Thyroid gland (tissue), 4 donors: ENCODE measurements at regions not wholly inside any gene's neighbourhood (a gene's known extent, or its start where the extent isn't known, plus 50 kb on each side); places are given as distances from the start of the nearest gene placed in this dataset.
"Not testable (repeated sequence)": the region's sequence is repeated elsewhere in the genome, so short reads cannot be mapped to it uniquely, and the experiment has no call there.

Experiments
- DNase-seq, 2 donors: peaks; one replicate each; pipeline ENCODE4 v3.0.0-alpha.2; 2019
- H3K27ac ChIP-seq, 3 donors: fragments of 200-600 bp; sonication (generic); 1 replicate in 2 of 3; 2 replicates in 1 of 3; pipeline ENCODE4 v1.5.1; 2016 to 2019; ENCODE audit warnings: mild to moderate bottlenecking in 1 of 3, moderate library complexity in 1 of 3
- H3K27me3 ChIP-seq: fragments of 200-600 bp; sonication (generic); one replicate; pipeline ENCODE4 v1.5.1; 2019
- H3K36me3 ChIP-seq, 2 donors: fragments of 200-600 bp; sonication (generic); one replicate each; pipeline ENCODE4 v1.5.1; 2016 to 2019
- H3K4me1 ChIP-seq, 2 donors: fragments of 200-600 bp; sonication (generic); one replicate each; pipeline ENCODE4 v1.5.1; 2017 to 2019
- H3K4me3 ChIP-seq, 3 donors: fragments of 200-600 bp; sonication (generic); replicated peaks in 1 of 3; 1 replicate in 2 of 3; 2 replicates in 1 of 3; pipeline ENCODE4 v1.5.1; 2016; ENCODE audit warnings: mild to moderate bottlenecking in 1 of 3
- H3K9me3 ChIP-seq: fragments of 200-600 bp; sonication (generic); one replicate; pipeline ENCODE4 v1.5.1; 2017
- CTCF ChIP-seq, 6 experiments: fragments of 200-600 bp in 3 of 6; fragments of 450-650 bp in 3 of 6; sonication (generic) in 3 of 6; IDR thresholded peaks; one replicate each; pipeline ENCODE4 v1.5.1; 2016 to 2019; ENCODE audit warnings: antibody characterized with exemption in 6 of 6, mild to moderate bottlenecking in 2 of 6, inconsistent platforms in 1 of 6, moderate library complexity in 1 of 6
- POLR2A ChIP-seq, 2 donors: fragments of 450-650 bp; IDR thresholded peaks; one replicate each; pipeline ENCODE4 v1.6.1; 2017; ENCODE audit warnings: antibody characterized with exemption in 2 of 2, mild to moderate bottlenecking in 2 of 2, moderate library complexity in 1 of 2
- WGBS, 2 donors: methylation state at CpG; one replicate each; pipeline ENCODE4 v1.1.5; 2017; 5-methylcytosine and 5-hydroxymethylcytosine counted together
- intact Hi-C: fragments of 100-400 bp; cut with DNase I; formaldehyde crosslinking; loops from one replicate; pipeline ENCODE4 v1.15.1; 2023

- Histone ChIP-seq H3K27me3 (no peaks in the 10 kb centered on the region), H3K36me3 (no peaks in the 10 kb centered on the region), H3K4me3 (no peak overlapping the region), H3K4me1 (no peaks in the 10 kb centered on the region), H3K9me3 (no peaks in the 10 kb centered on the region), H3K27ac (no peak overlapping the region)
- intact Hi-C loops = no loop called here
- no peak for DNase-seq
- TF ChIP-seq CTCF (IDR thresholded peaks at IDR 0.05) = no peak
- no peak for TF ChIP-seq POLR2A (IDR thresholded peaks at IDR 0.05)
Measured at GRCh38 chr12:17875230-17875629, 214.8 kb downstream of the RERGL start.

- no peak overlapping the region for H3K27ac ChIP-seq
- H3K27me3 ChIP-seq = no peaks in the 10 kb centered on the region
- TF ChIP-seq CTCF (IDR thresholded peaks at IDR 0.05) (no peak), POLR2A (IDR thresholded peaks at IDR 0.05) (no peak)
- H3K36me3 ChIP-seq = no peaks in the 10 kb centered on the region
- no peak overlapping the region for H3K4me3 ChIP-seq
- H3K4me1 ChIP-seq = no peaks in the 10 kb centered on the region
- DNase-seq = no peak
- no peaks in the 10 kb centered on the region for H3K9me3 ChIP-seq
- 87% methylated on average over 2 of the region's 2 CpGs for WGBS, 2 donors
- intact Hi-C loops = loop anchor here (5.0 kb wide), 1 partner anchor 90 kb away; no protein-coding TSS in a partner anchor
Measured at GRCh38 chr12:17866802-17867201, 223.2 kb downstream of the RERGL start.

GRCh38 chr12:17855548-17855947 is 234.4 kb downstream of the RERGL start:
- H3K4me3 ChIP-seq, intact Hi-C loops, H3K4me1 ChIP-seq, H3K27me3 ChIP-seq, H3K36me3 ChIP-seq, DNase-seq, H3K27ac ChIP-seq, H3K9me3 ChIP-seq: not testable (repeated sequence)
- whole genome bisulfite sequencing, 2 donors = 90 to 97% methylated on average over 24 of the region's 24 CpGs

- Histone ChIP-seq H3K27ac (no peak overlapping the region), H3K9me3 (no peaks in the 10 kb centered on the region), H3K4me1 (no peaks in the 10 kb centered on the region), H3K36me3 (no peaks in the 10 kb centered on the region), H3K27me3 (no peaks in the 10 kb centered on the region), H3K4me3 (no peak overlapping the region)
- 90 to 93% methylated on average over 2 of the region's 2 CpGs for WGBS, 2 donors
- intact Hi-C loops = loop anchor here (5.0 kb wide), 1 partner anchor 91 kb away; no protein-coding TSS in a partner anchor
- TF ChIP-seq CTCF (IDR thresholded peaks at IDR 0.05) (no peak), POLR2A (IDR thresholded peaks at IDR 0.05) (no peak)
- DNase-seq = no peak
Measured at GRCh38 chr12:17853054-17853453, 236.9 kb downstream of the RERGL start.

- TF ChIP-seq CTCF (IDR thresholded peaks at IDR 0.05) (no peak), POLR2A (IDR thresholded peaks at IDR 0.05) (no peak)
- Histone ChIP-seq H3K27me3 (no peaks in the 10 kb centered on the region), H3K9me3 (no peaks in the 10 kb centered on the region), H3K4me3 (no peak overlapping the region), H3K27ac (no peak overlapping the region), H3K4me1 (no peaks in the 10 kb centered on the region), H3K36me3 (no peaks in the 10 kb centered on the region)
- no peak for DNase-seq
- whole genome bisulfite sequencing, 2 donors = 55 to 63% methylated on average over 1 of the region's 1 CpG
- intact Hi-C loops = no loop called here
Measured at GRCh38 chr12:17841496-17841895, 248.5 kb downstream of the RERGL start.

GRCh38 chr12:17829813-17830212 is 260.2 kb downstream of the RERGL start:
- 96 to 100% methylated on average over 1 of the region's 1 CpG for WGBS, 2 donors
- H3K27me3 ChIP-seq = no peaks in the 10 kb centered on the region
- no peaks in the 10 kb centered on the region for H3K4me1 ChIP-seq
- DNase-seq = no peak
- intact Hi-C loops = no loop called here
- no peaks in the 10 kb centered on the region for H3K36me3 ChIP-seq
- no peak for TF ChIP-seq POLR2A (IDR thresholded peaks at IDR 0.05)
- TF ChIP-seq CTCF (IDR thresholded peaks at IDR 0.05) = no peak
- H3K9me3 ChIP-seq = no peaks in the 10 kb centered on the region
- H3K27ac ChIP-seq = no peak overlapping the region
- no peak overlapping the region for H3K4me3 ChIP-seq
